Central memory CD4-positive, alpha-beta T cell (primary cell): ENCODE measurements at regions not wholly inside any gene's neighbourhood (a gene's known extent, or its start where the extent isn't known, plus 50 kb on each side); places are given as distances from the start of the nearest gene placed in this dataset.

ENCODE experiments used
- DNase-seq: peaks from one replicate; pipeline ENCODE4 v3.0.0; 2022

DNA sequence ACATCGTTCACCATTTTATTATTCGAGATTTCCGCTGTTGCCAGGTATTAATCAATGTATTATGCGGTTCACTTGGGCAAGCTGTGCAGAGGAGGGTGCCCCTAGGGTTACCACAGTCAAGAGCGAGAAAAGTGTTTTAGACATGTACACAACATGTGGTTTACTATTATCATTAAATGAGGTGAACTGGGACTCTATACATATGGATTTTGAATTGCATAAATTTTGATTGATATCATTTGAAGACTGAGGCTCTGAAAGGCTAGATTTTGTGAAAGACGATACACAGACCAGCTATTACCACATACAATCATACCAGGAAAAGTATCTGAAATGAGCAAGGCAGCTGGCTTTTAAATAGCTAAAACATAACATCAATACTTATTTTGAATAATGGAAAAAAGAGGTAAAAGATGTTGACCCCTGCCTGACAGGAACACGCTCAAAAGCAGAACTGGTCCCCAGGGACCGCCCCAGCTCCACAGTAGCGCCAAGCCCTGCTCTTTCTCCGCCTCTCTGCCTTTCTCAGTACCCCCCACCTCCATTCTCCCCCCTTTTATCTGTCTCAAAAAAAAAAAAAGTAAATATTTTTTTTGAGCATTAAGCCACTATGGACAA lies 413.4 kb upstream of the MKI67 start:
- DNase-seq = no peak

DNA sequence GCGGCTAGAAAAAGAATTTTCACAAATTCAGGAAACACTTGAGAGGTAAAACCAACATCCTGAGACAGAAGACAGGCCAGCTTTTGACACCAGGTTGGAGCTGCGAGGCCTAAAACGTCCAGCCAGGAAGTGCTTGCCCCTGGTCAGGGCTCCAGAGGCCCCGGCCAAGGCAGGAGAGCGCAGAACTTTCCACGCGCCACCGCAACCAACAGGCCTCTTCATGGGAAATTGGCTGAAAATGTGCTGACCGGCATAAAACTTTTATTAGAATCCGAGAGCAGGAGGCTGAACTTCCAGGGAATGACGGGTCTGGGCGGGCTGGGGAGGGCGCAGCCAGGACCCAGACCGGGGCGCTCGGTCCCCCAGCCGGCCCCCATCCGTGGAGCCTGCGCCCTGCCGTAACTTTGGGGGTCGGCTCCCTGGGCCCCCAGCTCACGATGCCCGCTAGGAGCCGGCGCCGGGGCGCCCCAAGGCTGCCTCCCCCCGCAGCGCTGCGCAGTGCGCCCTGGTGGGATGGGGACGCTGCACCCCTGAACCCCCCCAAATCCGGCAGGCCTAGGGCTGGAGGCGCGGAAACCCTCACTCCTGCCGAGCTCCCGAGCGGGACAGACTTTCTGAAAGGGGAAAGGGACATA lies 414.0 kb upstream of the MKI67 start:
- no peak for DNase-seq

GRCh38 chr10:128540781-128541761 lies 414.8 kb upstream of the MKI67 start:
- no peak for DNase-seq

- no peak for DNase-seq
Observed at GRCh38 chr10:128541926-128542475, 415.8 kb upstream of the MKI67 start.

DNA sequence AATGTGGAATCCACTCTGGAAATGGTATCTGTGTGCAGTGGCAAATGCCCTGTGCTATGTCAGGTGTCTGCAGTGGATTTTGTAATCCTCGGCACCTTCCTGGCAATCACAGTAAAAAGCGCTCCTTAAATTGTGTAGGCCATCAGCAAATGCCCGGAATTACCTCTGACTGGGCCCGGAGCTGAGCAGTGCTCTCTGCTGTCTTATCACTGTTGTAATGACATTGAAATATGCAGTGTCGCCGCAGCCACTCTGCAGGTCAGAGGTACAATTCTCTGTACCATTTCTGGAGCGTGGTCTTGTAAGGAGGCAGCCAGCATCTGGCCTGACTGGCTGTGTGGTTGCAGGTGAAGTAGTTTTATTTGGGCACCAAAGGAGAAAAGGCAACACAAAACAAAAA lies 416.4 kb upstream of the MKI67 start:
- DNase-seq = no peak

- DNase-seq = no peak
Observed at GRCh38 chr10:128543151-128543550, 416.9 kb upstream of the MKI67 start.

DNA sequence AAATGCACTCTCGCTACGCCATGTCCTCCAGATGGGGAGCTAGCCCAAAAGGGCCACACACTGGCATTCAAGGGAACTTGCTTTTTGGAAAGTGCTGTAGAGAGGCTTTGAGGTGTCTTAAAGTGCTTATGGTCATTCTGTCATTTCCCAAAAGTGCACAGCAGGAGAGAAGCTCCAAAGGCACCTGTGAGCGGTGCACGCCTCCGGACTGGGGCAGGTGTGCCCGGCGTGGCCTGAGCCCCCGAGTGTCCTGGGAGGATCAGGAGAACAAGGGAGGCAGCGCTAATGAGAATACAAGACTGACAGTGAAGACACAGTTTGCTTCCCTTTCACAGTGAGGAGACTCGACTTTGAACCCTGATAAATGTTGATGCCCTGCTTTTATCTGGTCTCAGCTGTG lies 419.0 kb upstream of the MKI67 start:
- no peak for DNase-seq

GRCh38 chr10:128546651-128547165 lies 420.5 kb upstream of the MKI67 start:
- no peak for DNase-seq

- DNase-seq = no peak
Observed at GRCh38 chr10:128549101-128549608, 422.9 kb upstream of the MKI67 start.

DNA sequence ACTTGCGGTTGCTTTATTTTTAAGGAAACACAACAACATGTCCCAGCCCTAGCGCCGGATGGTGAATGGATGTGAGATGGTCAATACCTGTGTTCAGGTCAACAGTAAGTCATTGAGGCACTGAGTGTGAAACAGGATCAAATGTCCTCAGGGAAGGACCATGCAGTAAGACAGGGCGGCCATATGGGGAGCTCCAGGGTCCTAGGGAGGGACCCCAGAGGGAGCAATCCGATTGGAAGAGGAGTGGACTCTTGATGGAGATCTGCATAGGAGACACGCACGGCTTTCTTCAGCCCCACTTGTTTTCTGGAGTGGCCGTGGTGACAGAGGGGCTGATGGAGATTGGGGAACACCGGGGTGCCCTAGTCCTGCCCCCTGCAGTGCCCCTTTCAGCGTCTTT lies 423.8 kb upstream of the MKI67 start:
- DNase-seq = no peak

GRCh38 chr10:128551475-128551874 lies 425.3 kb upstream of the MKI67 start:
- no peak for DNase-seq

GRCh38 chr10:128553755-128554154 lies 427.5 kb upstream of the MKI67 start:
- DNase-seq = no peak

- DNase-seq = no peak
Observed at GRCh38 chr10:128556182-128557110, 430.2 kb upstream of the MKI67 start.

DNA sequence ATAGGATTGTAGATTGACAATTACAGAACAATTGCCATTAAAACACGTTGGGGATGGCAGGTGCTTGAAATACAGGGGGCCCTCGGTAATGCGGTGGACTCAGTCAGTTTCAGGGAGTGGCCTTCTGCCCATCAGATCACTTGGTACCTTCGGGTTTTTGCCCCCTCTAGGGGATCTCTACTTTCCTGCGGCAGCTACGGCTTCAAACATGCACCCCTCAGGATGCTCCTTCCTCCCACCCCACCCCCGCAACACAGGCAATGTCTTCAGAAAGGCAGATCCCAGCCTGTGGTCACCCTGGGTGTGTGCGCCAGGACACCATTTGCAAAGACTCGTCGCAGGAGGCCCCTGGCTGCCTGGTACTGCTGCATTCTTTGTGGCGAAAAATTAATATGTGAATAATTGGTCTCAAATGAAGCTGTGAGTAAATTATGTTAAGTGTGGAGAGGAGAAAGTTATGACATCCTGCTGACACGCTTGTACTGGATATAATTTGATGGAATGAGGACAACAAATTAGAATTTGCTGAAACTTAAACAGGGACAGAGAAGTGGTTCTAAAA lies 431.0 kb upstream of the MKI67 start:
- DNase-seq = no peak

DNA sequence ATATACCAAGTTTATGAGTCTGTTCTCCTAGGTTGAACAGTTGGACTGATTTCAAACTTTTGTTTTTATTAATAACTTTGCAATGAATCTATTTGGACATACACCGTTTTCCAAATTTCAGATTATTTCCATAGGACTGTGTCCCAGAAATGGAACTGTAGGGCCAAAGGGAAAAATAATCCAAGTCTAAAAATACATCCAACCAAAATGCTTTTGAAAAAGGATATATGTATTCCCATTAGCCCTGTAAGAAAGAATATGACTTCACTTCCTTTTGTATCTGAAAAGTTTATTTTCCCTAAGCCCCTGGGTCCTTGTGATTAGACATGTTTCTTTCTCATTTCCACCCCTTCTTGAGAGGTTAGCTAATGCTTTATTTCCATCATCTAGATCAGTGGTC lies 434.2 kb upstream of the MKI67 start:
- DNase-seq = no peak

GRCh38 chr10:128560993-128561392 lies 434.8 kb upstream of the MKI67 start:
- no peak for DNase-seq

- no peak for DNase-seq
Observed at GRCh38 chr10:128563387-128563786, 437.2 kb upstream of the MKI67 start.

DNA sequence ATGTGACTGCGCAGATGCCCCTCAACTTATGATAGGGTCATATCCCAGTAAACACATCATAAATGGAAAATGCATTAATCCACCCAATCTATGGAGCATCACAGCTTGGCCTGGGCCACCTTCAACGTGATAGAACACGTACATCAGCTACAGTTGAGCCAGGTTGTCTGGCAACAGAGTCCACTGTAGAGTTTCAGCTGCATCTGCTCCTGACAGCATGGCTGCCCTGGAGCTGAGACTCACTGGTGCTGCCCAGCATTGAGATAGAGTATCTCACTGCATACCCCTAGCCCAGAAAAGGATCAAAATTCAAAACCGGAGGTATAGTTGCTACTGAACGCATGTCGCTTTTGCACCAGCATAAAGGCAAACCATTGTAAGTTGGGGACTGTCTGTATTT lies 437.7 kb upstream of the MKI67 start:
- no peak for DNase-seq

DNA sequence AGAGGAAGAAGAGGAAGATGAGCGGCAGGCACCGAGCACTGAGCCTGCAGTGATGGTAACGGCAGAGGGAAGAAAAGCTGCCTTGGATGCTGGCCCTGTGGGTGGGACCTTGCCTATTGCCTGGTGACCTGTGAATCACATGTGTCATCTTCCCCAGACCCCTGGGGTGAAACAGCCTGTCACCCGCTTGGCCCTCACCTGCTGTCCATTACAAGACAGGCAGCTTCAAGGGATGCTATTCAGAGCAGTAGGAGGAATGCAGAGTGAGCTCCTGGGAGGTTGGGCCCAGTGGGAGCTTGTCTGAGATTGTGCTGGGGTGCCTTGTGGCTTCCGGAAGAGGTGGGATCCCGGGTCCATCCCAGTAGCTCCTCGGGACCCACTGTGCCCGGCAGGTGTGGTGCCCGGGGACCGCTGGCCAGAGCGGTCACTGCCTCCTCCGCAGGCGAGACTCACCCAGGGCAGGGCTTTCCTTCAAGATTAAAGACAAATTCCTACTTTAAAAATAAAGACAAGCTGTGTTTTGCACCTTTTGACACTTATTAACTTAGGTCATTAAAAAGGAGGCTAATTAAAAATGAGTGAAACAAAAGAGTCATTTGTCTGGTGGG lies 440.2 kb upstream of the MKI67 start:
- no peak for DNase-seq

GRCh38 chr10:128567551-128567950 lies 441.3 kb upstream of the MKI67 start:
- no peak for DNase-seq

DNA sequence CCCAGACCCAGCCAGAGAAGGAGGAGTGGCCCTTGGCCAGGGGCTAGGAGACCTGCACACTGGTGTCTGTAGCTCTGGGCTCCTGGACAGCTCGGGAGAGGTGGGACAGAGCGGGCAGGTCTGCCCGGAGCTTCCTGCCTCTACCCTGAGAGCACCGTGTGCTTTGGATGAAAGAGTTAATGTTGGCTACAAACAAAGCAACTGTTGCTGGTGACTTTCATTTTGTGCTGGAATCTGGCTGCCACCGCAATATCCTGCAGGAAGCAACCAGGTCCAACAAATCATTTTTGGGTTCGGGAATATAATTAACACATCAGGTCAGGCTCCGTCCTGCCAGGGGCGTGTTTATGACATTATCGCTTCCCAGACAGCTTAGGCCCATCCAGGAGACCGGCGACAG lies 441.8 kb upstream of the MKI67 start:
- no peak for DNase-seq
